IMR-90 (cell line): ENCODE measurements at regions not wholly inside any gene's neighbourhood (a gene's known extent, or its start where the extent isn't known, plus 50 kb on each side); places are given as distances from the start of the nearest gene placed in this dataset.
A peak's percentile ranks its signal among the peaks of the same experiment; 100 is the strongest.

ENCODE experiments used
- ATAC-seq: fragments of 200-7000 bp; cut with Tn5 transposase; 2 replicates; pipeline ENCODE4 v1.9.1; 2020; ENCODE audit warnings: low read depth, mild to moderate bottlenecking, moderate library complexity
- BruUV-seq: library from RNA; stranded (reverse); fragments of 400-500 nt; replicated peaks from 2 replicates; lab custom pipeline; 2021; lab: Mats Ljungman, UMichigan
- CTCF ChIA-PET: fragments of 300-600 bp; formaldehyde crosslinking; extraction: SDS; loops from one replicate; lab custom pipeline; 2021; ENCODE audit warnings: antibody characterized with exemption; lab: Yijun Ruan, JAX
- POLR2A ChIA-PET: fragments of 300-600 bp; sonication (Branson Sonifier 250); formaldehyde crosslinking; loops from one replicate; lab custom pipeline; 2022; ENCODE audit warnings: antibody characterized with exemption; ENCODE audit not compliant: unreplicated experiment; lab: Charles Lee
- DNase-seq: peaks from one replicate; pipeline ENCODE4 v3.0.0; 2013
- H2AFZ ChIP-seq: replicated peaks from 2 replicates; pipeline ENCODE3; 2013; ENCODE audit warnings: low read length, mild to moderate bottlenecking; ENCODE audit not compliant: poor library complexity
- H2AK5ac ChIP-seq: 2 replicates; pipeline ENCODE4 v1.6.1; 2013; ENCODE audit warnings: low read depth, low read length, inconsistent platforms
- H2AK9ac ChIP-seq: replicated peaks from 2 replicates; pipeline ENCODE3; 2013; ENCODE audit warnings: mild to moderate bottlenecking, low read depth, low read length, moderate library complexity; ENCODE audit not compliant: poor library complexity
- H2BK120ac ChIP-seq: 2 replicates; pipeline ENCODE4 v1.6.1; 2013; ENCODE audit warnings: low read depth, low read length, inconsistent platforms
- H2BK15ac ChIP-seq: 3 replicates; pipeline ENCODE4 v1.6.1; 2013; ENCODE audit warnings: low read depth, low read length, inconsistent platforms
- H2BK20ac ChIP-seq: 2 replicates; pipeline ENCODE4 v1.6.1; 2013; ENCODE audit warnings: low read depth, mild to moderate bottlenecking, inconsistent platforms, low read length, moderate library complexity
- H2BK5ac ChIP-seq: 2 replicates; pipeline ENCODE4 v1.6.1; 2013; ENCODE audit warnings: mild to moderate bottlenecking, low read depth, low read length, inconsistent platforms; ENCODE audit not compliant: poor library complexity, severe bottlenecking
- H3K14ac ChIP-seq: replicated peaks from 2 replicates; pipeline ENCODE4 v1.6.1; 2013; ENCODE audit warnings: low read depth, low read length, inconsistent platforms
- H3K18ac ChIP-seq: 2 replicates; pipeline ENCODE4 v1.6.1; 2013; ENCODE audit warnings: low read depth, low read length, control low read depth
- H3K23ac ChIP-seq: 2 replicates; pipeline ENCODE4 v1.6.1; 2013; ENCODE audit warnings: low read depth, low read length, inconsistent platforms
- H3K27ac ChIP-seq: 2 replicates; pipeline ENCODE4 v1.5.1; 2013; ENCODE audit warnings: mild to moderate bottlenecking, control low read depth, low read length; ENCODE audit not compliant: insufficient read depth
- H3K27me3 ChIP-seq: 2 replicates; pipeline ENCODE4 v1.6.1; 2013; ENCODE audit warnings: low read length; ENCODE audit not compliant: control insufficient read depth, insufficient read depth
- H3K36me3 ChIP-seq: 2 replicates; pipeline ENCODE4 v1.6.1; 2013; ENCODE audit warnings: low read length, mixed read lengths; ENCODE audit not compliant: control insufficient read depth, insufficient read depth
- H3K4ac ChIP-seq: 2 replicates; pipeline ENCODE4 v1.6.1; 2013; ENCODE audit warnings: low read depth, low read length, inconsistent platforms
- H3K4me1 ChIP-seq: 2 replicates; pipeline ENCODE4 v1.6.1; 2013; ENCODE audit warnings: low read length, mixed read lengths; ENCODE audit not compliant: control insufficient read depth, insufficient read depth
- H3K4me2 ChIP-seq: 2 replicates; pipeline ENCODE4 v1.6.1; 2013; ENCODE audit warnings: low read depth, mild to moderate bottlenecking, control low read depth, low read length, moderate library complexity
- H3K4me3 ChIP-seq: 2 replicates; pipeline ENCODE4 v1.5.1; 2013; ENCODE audit warnings: low read depth, mild to moderate bottlenecking, control low read depth, low read length, moderate library complexity; ENCODE audit not compliant: insufficient read depth
- H3K56ac ChIP-seq: 2 replicates; pipeline ENCODE4 v1.6.1; 2013; ENCODE audit warnings: low read length, inconsistent platforms; ENCODE audit not compliant: insufficient read depth; ENCODE audit errors: extremely low read depth
- H3K79me1 ChIP-seq, 2 experiments: 2 replicates each; pipeline ENCODE4 v1.6.1; 2013; ENCODE audit warnings: low read length in 2 of 2, inconsistent platforms in 1 of 2, low read depth in 1 of 2
- H3K9ac ChIP-seq: 2 replicates; pipeline ENCODE4 v1.6.1; 2013; ENCODE audit warnings: low read depth, low read length, control low read depth
- H3K9me1 ChIP-seq: 2 replicates; pipeline ENCODE4 v1.6.1; 2013; ENCODE audit warnings: low read length, inconsistent platforms; ENCODE audit not compliant: insufficient read depth
- H3K9me3 ChIP-seq: 2 replicates; pipeline ENCODE4 v1.6.1; 2013; ENCODE audit warnings: low read length; ENCODE audit not compliant: control insufficient read depth, insufficient read depth
- H4K20me1 ChIP-seq: 2 replicates; pipeline ENCODE4 v1.6.1; 2013; ENCODE audit warnings: low read length, inconsistent platforms; ENCODE audit not compliant: insufficient read depth
- H4K5ac ChIP-seq: 2 replicates; pipeline ENCODE4 v1.6.1; 2013; ENCODE audit warnings: mild to moderate bottlenecking, low read depth, low read length, control low read depth
- H4K8ac ChIP-seq, 2 experiments: 2 replicates each; pipeline ENCODE4 v1.6.1; 2013; ENCODE audit warnings: low read depth in 2 of 2, low read length in 2 of 2, control low read depth in 1 of 2, inconsistent platforms in 1 of 2
- H4K91ac ChIP-seq: 2 replicates; pipeline ENCODE4 v1.6.1; 2013; ENCODE audit warnings: low read depth, low read length, inconsistent platforms; ENCODE audit not compliant: insufficient read depth
- CEBPB ChIP-seq: IDR thresholded peaks from 2 replicates; pipeline ENCODE4 v1.6.1; 2012; ENCODE audit warnings: low read depth, low read length, improper control_type of control experiment
- MAFK ChIP-seq: IDR thresholded peaks from 2 replicates; pipeline ENCODE4 v1.6.1; 2012; ENCODE audit warnings: low read depth, low read length, improper control_type of control experiment
- RCOR1 ChIP-seq: IDR thresholded peaks from 2 replicates; pipeline ENCODE4 v1.6.1; 2012; ENCODE audit warnings: mild to moderate bottlenecking, low read length, improper control_type of control experiment; ENCODE audit not compliant: insufficient replicate concordance
- WGBS, 2 experiments: methylation state at CpG; one replicate each; pipeline versions ENCODE4 v1.1.5 to v1.1.7; 2013; ENCODE audit warnings: missing lambda C conversion rate in 2 of 2; ENCODE audit not compliant: insufficient read length in 1 of 2; ENCODE audit errors: extremely low coverage in 2 of 2; 5-methylcytosine and 5-hydroxymethylcytosine counted together
- dilution Hi-C: fragments of 300-500 bp; cut with HindIII; formaldehyde crosslinking; loops from one replicate; pipeline ENCODE4 v1.14.3; 2018; ENCODE audit warnings: low sequenced_read_pairs; ENCODE audit not compliant: unreplicated experiment
- in situ Hi-C: fragments of 300-500 bp; cut with MboI; formaldehyde crosslinking; loops from 3 replicates; pipeline ENCODE4 v1.14.3; 2019; ENCODE audit warnings: low sequenced_read_pairs, inconsistent platforms, mixed read lengths
- intact Hi-C: fragments of 100-400 bp; cut with micrococcal nuclease; formaldehyde crosslinking; loops from 2 replicates; pipeline ENCODE4 v1.10.0; 2022
- TF ChIP-seq, protein P1 (sequence below): fragments of 150-350 bp; IDR thresholded peaks from 2 replicates; pipeline ENCODE4 v1.6.1; 2017; ENCODE audit warnings: mild to moderate bottlenecking, antibody characterized with exemption, low read length, low read depth

DNA sequence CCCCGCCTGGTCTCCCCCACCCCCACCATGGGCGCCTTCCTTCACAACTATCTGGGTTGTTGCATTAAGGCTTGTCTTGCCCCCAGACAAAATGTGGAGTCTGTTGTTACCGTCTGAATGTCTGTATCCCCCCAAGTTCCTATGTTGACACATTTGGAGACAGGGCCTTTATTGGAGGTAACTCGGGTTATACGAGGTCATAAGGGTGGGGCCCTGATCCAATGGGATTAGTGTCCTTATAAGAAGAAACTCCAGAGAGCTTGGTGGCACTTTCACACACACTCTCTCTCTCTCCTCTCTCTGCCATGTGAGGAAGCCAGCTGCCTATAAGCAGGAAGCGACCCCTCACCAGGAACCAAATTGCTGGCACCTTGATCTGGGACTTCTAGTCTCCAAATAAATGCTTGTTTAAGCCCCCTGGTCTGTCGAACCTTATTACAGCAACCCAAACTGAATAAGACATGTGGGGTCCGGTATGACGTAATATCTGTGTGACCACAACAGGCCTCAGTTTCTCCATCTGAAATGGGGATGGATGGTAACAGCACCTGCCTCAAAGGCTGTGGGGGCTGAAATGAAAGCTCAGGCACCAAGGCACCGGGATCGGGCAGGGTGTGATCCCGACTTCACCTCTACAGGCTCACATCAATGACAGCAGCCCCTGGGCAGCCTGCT lies 222.3 kb downstream of the CTTN start:
- Histone ChIP-seq H4K8ac (no peak overlapping the region), H3K9me3 (peaks cover 12% of the 10 kb centered on the region), H3K4ac (no peak overlapping the region), H4K91ac (no peak overlapping the region), H2BK15ac (no peak overlapping the region), H4K5ac (no peak overlapping the region), H3K27me3 (peaks cover 5% of the 10 kb centered on the region), H3K56ac (no peak overlapping the region), H3K14ac (no peak overlapping the region), H2BK120ac (no peak overlapping the region), H3K18ac (no peak overlapping the region), H4K20me1 (no peaks in the 10 kb centered on the region; the same call in 1 of the 2 replicates), H2BK20ac (no peak overlapping the region), H3K4me3 (no peak overlapping the region), H2AK9ac (no peak overlapping the region), H3K79me1 (no peaks in the 10 kb centered on the region), H2AFZ (no peak overlapping the region), H3K9me1 (no peaks in the 10 kb centered on the region; the same call in 1 of the 2 replicates), H3K4me2 (no peak overlapping the region), H3K9ac (no peak overlapping the region), H3K23ac (no peak overlapping the region), H2AK5ac (no peak overlapping the region), H3K36me3 (no peaks in the 10 kb centered on the region), H3K4me1 (no peaks in the 10 kb centered on the region), H2BK5ac (no peak overlapping the region), H3K27ac (no peak overlapping the region)
- ChIA-PET CTCF (no interaction called here), POLR2A (no interaction called here)
- DNase-seq (no peak), ATAC-seq (no peak)
- WGBS, 2 experiments = no CpG with 5 or more reads among the region's 12 CpGs
- BruUV-seq = no TSS peak
- in situ Hi-C loops = no loop called here
- TF ChIP-seq RCOR1 (no peak), CEBPB (peak; percentile 50), MAFK (no peak)
- TF ChIP-seq, protein P1, sequence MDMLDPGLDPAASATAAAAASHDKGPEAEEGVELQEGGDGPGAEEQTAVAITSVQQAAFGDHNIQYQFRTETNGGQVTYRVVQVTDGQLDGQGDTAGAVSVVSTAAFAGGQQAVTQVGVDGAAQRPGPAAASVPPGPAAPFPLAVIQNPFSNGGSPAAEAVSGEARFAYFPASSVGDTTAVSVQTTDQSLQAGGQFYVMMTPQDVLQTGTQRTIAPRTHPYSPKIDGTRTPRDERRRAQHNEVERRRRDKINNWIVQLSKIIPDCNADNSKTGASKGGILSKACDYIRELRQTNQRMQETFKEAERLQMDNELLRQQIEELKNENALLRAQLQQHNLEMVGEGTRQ = no peak
- intact Hi-C loops = no loop called here
- dilution Hi-C loops = no loop called here
